ENCODE measurements at regions not wholly inside any gene's neighbourhood (a gene's known extent, or its start where the extent isn't known, plus 50 kb on each side); places are given as distances from the start of the nearest gene placed in this dataset. TPM values are rescaled to one million over a fixed set of nuclear protein-coding genes. Genes with fewer than 3 reads are reported as not detected.

- Mint-ChIP-seq H3K27me3 (ENCODE audit: low read depth, unreplicated experiment) (peaks cover 76% of the 10 kb centered on the region), H3K36me3 (ENCODE audit: low read depth, unreplicated experiment) (no peaks in the 10 kb centered on the region), H3K9me3 (ENCODE audit: unreplicated experiment) (no peaks in the 10 kb centered on the region), H3K4me3 (ENCODE audit: unreplicated experiment) (no peak overlapping the region), H3K4me1 (ENCODE audit: low read depth, unreplicated experiment) (peaks cover 7% of the 10 kb centered on the region), H3K27ac (ENCODE audit: unreplicated experiment) (no peak overlapping the region)
- H3K4me2 ChIP-seq (ENCODE audit: low read length) = no peak overlapping the region
- H3K27me3 ChIP-seq (ENCODE audit: insufficient read depth, low read length) = peaks cover 72% of the 10 kb centered on the region
- no peaks in the 10 kb centered on the region for H3K36me3 ChIP-seq (ENCODE audit: insufficient read depth, low read length)
- H3K9ac ChIP-seq (ENCODE audit: low read length) = no peak overlapping the region
- H3K27ac ChIP-seq (ENCODE audit: low read depth, low read length) = no peak overlapping the region
- no peak for FAIRE-seq
- H3K4me3 ChIP-seq (ENCODE audit: insufficient read depth, low read depth, low read length) = no peak overlapping the region
- DNase-seq (ENCODE audit: low read depth) = peak; percentile 45
- no peaks in the 10 kb centered on the region for H4K20me1 ChIP-seq (ENCODE audit: insufficient read depth, low read length)
- H3K9me3 ChIP-seq (ENCODE audit: insufficient read depth, low read depth, low read length) = no peaks in the 10 kb centered on the region
- no peaks in the 10 kb centered on the region for H3K79me2 ChIP-seq (ENCODE audit: insufficient read depth, low read length)
- TF ChIP-seq, protein P1, sequence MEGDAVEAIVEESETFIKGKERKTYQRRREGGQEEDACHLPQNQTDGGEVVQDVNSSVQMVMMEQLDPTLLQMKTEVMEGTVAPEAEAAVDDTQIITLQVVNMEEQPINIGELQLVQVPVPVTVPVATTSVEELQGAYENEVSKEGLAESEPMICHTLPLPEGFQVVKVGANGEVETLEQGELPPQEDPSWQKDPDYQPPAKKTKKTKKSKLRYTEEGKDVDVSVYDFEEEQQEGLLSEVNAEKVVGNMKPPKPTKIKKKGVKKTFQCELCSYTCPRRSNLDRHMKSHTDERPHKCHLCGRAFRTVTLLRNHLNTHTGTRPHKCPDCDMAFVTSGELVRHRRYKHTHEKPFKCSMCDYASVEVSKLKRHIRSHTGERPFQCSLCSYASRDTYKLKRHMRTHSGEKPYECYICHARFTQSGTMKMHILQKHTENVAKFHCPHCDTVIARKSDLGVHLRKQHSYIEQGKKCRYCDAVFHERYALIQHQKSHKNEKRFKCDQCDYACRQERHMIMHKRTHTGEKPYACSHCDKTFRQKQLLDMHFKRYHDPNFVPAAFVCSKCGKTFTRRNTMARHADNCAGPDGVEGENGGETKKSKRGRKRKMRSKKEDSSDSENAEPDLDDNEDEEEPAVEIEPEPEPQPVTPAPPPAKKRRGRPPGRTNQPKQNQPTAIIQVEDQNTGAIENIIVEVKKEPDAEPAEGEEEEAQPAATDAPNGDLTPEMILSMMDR (IDR thresholded peaks at IDR 0.05; ENCODE audit: insufficient read depth, low read depth, low read length) = no peak
- no peak for TF ChIP-seq EZH2 (IDR thresholded peaks at IDR 0.05; ENCODE audit: insufficient read depth, low read length)
- no peak overlapping the region for H2AFZ ChIP-seq (ENCODE audit: low read depth, low read length)
- H3K4me1 ChIP-seq (ENCODE audit: insufficient read depth, low read length) = no peaks in the 10 kb centered on the region
These were observed 52.8 kb upstream of the ZBTB40 start for GRCh38 chr1:22398656-22399420.

DNA sequence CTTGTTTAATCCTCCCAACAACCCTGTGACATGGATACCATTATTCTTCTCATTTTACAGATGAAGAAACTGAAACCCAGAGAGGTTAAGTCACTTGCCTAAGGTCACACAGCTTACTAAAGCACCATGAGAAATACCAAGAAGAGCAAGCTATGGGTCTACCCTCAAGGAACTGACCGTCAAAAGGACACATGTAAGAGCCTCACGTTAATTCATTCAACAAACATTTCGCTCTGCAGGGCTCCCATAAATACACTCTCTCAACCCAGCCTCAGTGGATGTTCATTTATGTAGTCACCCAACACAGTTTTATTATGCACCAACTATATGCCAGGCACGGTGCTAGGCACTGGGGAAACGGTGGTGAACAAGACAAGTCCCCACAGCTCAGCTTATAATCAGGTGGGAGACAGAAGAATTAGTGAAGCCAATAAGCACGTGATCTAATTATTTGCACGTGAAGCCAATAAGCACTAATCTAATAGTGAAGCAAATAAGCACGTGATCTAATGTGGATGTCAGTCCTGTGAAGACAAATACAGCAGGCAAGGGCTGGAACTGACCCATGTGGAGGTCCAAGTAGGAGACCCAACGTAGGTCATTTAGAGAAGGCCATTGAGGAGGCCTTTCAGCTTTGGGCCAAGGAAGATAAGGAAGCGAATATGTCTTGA is 52.1 kb upstream of the ZBTB40 start:
- H3K27ac Mint-ChIP-seq (ENCODE audit: unreplicated experiment) = no peak overlapping the region
- no peaks in the 10 kb centered on the region for H3K4me1 ChIP-seq (ENCODE audit: insufficient read depth, low read length)
- H3K27me3 Mint-ChIP-seq (ENCODE audit: low read depth, unreplicated experiment) = peaks cover 77% of the 10 kb centered on the region
- no peak overlapping the region for H3K4me3 Mint-ChIP-seq (ENCODE audit: unreplicated experiment)
- H3K4me1 Mint-ChIP-seq (ENCODE audit: low read depth, unreplicated experiment) = peaks cover 7% of the 10 kb centered on the region
- H2AFZ ChIP-seq (ENCODE audit: low read depth, low read length) = no peak overlapping the region
- TF ChIP-seq EZH2 (IDR thresholded peaks at IDR 0.05; ENCODE audit: insufficient read depth, low read length) = no peak
- TF ChIP-seq, protein P1 (IDR thresholded peaks at IDR 0.05; ENCODE audit: insufficient read depth, low read depth, low read length) = no peak
- H3K4me3 ChIP-seq (ENCODE audit: insufficient read depth, low read depth, low read length) = no peak overlapping the region
- H4K20me1 ChIP-seq (ENCODE audit: insufficient read depth, low read length) = no peaks in the 10 kb centered on the region
- H3K9ac ChIP-seq (ENCODE audit: low read length) = no peak overlapping the region
- H3K79me2 ChIP-seq (ENCODE audit: insufficient read depth, low read length) = no peaks in the 10 kb centered on the region
- FAIRE-seq (no peak), DNase-seq (ENCODE audit: low read depth) (no peak)
- no peak overlapping the region for H3K4me2 ChIP-seq (ENCODE audit: low read length)
- H3K9me3 Mint-ChIP-seq (ENCODE audit: unreplicated experiment) = no peaks in the 10 kb centered on the region
- no peaks in the 10 kb centered on the region for H3K36me3 Mint-ChIP-seq (ENCODE audit: low read depth, unreplicated experiment)
- H3K9me3 ChIP-seq (ENCODE audit: insufficient read depth, low read depth, low read length) = no peaks in the 10 kb centered on the region
- no peaks in the 10 kb centered on the region for H3K36me3 ChIP-seq (ENCODE audit: insufficient read depth, low read length)
- peaks cover 73% of the 10 kb centered on the region for H3K27me3 ChIP-seq (ENCODE audit: insufficient read depth, low read length)
- H3K27ac ChIP-seq (ENCODE audit: low read depth, low read length) = no peak overlapping the region

Small RNA genes lying in the stretch of these regions (microRNA-seq; reads per million reads assigned to microRNA genes)
- gene MIR4418 = not detected
